PFSK-1 (cell line): ENCODE measurements at regions not wholly inside any gene's neighbourhood (a gene's known extent, or its start where the extent isn't known, plus 50 kb on each side); places are given as distances from the start of the nearest gene placed in this dataset.

Source experiments
- FOXP2 ChIP-seq: optimal IDR thresholded peaks from 2 replicates; pipeline ENCODE3; 2011; ENCODE audit warnings: borderline replicate concordance, control low read depth, inconsistent platforms; ENCODE audit not compliant: insufficient read depth; ENCODE audit errors: extremely low read length, extremely low read depth
- POLR2AphosphoS5 ChIP-seq: IDR thresholded peaks from 2 replicates; pipeline ENCODE4 v1.6.1; 2012; ENCODE audit warnings: low read depth, mild to moderate bottlenecking, control low read depth, low read length, moderate library complexity
- SIN3A ChIP-seq: IDR thresholded peaks from 2 replicates; pipeline ENCODE4 v1.6.1; 2012; ENCODE audit warnings: mild to moderate bottlenecking, low read length, moderate library complexity, borderline replicate concordance; ENCODE audit not compliant: insufficient read depth
- TAF1 ChIP-seq: IDR thresholded peaks from 2 replicates; pipeline ENCODE4 v1.6.1; 2012; ENCODE audit warnings: low read length, control low read depth, borderline replicate concordance; ENCODE audit not compliant: insufficient read depth
- TF ChIP-seq, protein P1 (sequence below), 2 experiments: IDR thresholded peaks; 2 replicates each; pipeline versions ENCODE4 v1.6.1 to v1.8.0; 2011 to 2012; ENCODE audit warnings: low read depth in 2 of 2, low read length in 2 of 2, control low read depth in 1 of 2, inconsistent platforms in 1 of 2, mild to moderate bottlenecking in 1 of 2, moderate library complexity in 1 of 2; ENCODE audit not compliant: insufficient read depth in 1 of 2

DNA sequence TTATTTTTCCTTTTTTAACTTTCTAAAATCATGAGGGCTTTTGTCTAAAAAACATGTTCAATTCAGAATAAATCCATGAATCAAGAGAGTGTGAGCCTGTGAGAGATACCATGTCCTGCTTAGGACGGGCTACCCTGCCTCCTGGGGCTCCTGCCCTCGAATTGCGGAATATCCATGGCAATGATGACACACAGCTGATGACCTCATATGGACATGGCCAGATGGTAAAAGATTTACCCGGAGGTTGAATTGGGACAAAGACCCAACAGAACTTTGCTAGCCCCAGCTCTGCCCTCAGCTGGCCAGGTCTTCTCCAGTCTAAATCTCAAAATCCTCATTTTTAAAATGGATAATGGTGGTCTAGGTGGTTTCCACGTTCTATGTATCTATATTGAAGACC, 538.1 kb upstream of the API5 start:
- TF ChIP-seq POLR2AphosphoS5 (no peak), TAF1 (no peak), SIN3A (no peak), FOXP2 (no peak)
- TF ChIP-seq, protein P1, sequence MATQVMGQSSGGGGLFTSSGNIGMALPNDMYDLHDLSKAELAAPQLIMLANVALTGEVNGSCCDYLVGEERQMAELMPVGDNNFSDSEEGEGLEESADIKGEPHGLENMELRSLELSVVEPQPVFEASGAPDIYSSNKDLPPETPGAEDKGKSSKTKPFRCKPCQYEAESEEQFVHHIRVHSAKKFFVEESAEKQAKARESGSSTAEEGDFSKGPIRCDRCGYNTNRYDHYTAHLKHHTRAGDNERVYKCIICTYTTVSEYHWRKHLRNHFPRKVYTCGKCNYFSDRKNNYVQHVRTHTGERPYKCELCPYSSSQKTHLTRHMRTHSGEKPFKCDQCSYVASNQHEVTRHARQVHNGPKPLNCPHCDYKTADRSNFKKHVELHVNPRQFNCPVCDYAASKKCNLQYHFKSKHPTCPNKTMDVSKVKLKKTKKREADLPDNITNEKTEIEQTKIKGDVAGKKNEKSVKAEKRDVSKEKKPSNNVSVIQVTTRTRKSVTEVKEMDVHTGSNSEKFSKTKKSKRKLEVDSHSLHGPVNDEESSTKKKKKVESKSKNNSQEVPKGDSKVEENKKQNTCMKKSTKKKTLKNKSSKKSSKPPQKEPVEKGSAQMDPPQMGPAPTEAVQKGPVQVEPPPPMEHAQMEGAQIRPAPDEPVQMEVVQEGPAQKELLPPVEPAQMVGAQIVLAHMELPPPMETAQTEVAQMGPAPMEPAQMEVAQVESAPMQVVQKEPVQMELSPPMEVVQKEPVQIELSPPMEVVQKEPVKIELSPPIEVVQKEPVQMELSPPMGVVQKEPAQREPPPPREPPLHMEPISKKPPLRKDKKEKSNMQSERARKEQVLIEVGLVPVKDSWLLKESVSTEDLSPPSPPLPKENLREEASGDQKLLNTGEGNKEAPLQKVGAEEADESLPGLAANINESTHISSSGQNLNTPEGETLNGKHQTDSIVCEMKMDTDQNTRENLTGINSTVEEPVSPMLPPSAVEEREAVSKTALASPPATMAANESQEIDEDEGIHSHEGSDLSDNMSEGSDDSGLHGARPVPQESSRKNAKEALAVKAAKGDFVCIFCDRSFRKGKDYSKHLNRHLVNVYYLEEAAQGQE (IDR thresholded peaks at IDR 0.05; ENCODE audit: insufficient read depth in 1 of 2, low read depth in 2 of 2, low read length in 2 of 2) = no peak
